ENCODE measurements at regions not wholly inside any gene's neighbourhood (a gene's known extent, or its start where the extent isn't known, plus 50 kb on each side); places are given as distances from the start of the nearest gene placed in this dataset.

- no peak for TF ChIP-seq CTCF (IDR thresholded peaks at IDR 0.05)
Observed at GRCh38 chrX:15016051-15016450, 142.8 kb downstream of the MOSPD2 start.

- no peak for TF ChIP-seq CTCF (IDR thresholded peaks at IDR 0.05)
Observed at GRCh38 chrX:15014281-15014680, 141.1 kb downstream of the MOSPD2 start.

GRCh38 chrX:15013461-15013860 is 140.2 kb downstream of the MOSPD2 start:
- no peak for TF ChIP-seq CTCF (IDR thresholded peaks at IDR 0.05)

- no peak for TF ChIP-seq CTCF (IDR thresholded peaks at IDR 0.05)
Observed at GRCh38 chrX:14997271-14997670, 124.0 kb downstream of the MOSPD2 start.

All from LNCAP (cell line).